ENCODE measurements at regions not wholly inside any gene's neighbourhood (a gene's known extent, or its start where the extent isn't known, plus 50 kb on each side); places are given as distances from the start of the nearest gene placed in this dataset.

DNA sequence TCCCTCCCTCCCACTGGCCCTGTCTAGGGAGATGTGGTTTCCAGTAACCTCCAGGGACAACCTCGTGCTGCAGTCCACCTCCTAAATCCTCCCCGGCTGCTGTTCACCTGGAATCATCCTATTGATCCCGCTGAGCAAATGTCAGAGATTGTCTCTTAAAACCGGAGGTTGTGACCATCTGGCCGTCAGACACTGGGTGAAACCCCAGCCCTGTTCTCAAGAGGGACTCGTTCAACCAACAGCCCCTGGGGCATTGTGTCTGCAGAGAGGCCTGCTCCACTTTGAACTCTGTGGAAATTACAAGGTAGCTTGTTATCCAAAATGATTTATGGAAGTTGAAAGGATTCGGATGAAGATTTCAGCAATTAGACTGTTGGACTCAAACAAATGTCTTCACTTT, 498.0 kb downstream of the MATN1 start:
- ChIA-PET CTCF (no interaction called here), POLR2A (no interaction called here)
- H3K4me2 ChIP-seq = no peak overlapping the region
- DNase-seq (ENCODE audit: low read depth in 1 of 2, low spot score in 1 of 2) (no peak), FAIRE-seq (no peak), ATAC-seq (no peak)
- no peak overlapping the region for H3K27ac ChIP-seq
- 38% methylated on average over 6 of the region's 7 CpGs for WGBS (ENCODE audit: missing lambda C conversion rate)
- no peaks in the 10 kb centered on the region for H3K4me1 ChIP-seq
- H3K4me3 ChIP-seq = no peak overlapping the region
- no peaks in the 10 kb centered on the region for H3K9me3 ChIP-seq
- TF ChIP-seq NPAS2 (CRISPR knock-in tag; IDR thresholded peaks at IDR 0.05; ENCODE audit: borderline replicate concordance) = no peak
- TF ChIP-seq NFE2L2 (conservative IDR thresholded peaks at IDR 0.05; ENCODE audit: low read length) = no peak
- TF ChIP-seq ZC3H11A (IDR thresholded peaks at IDR 0.05) = no peak
- TF ChIP-seq HEYL (CRISPR knock-in tag; IDR thresholded peaks at IDR 0.05) = no peak
- TF ChIP-seq, protein P1, sequence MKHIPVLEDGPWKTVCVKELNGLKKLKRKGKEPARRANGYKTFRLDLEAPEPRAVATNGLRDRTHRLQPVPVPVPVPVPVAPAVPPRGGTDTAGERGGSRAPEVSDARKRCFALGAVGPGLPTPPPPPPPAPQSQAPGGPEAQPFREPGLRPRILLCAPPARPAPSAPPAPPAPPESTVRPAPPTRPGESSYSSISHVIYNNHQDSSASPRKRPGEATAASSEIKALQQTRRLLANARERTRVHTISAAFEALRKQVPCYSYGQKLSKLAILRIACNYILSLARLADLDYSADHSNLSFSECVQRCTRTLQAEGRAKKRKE (CRISPR knock-in tag; IDR thresholded peaks at IDR 0.05; ENCODE audit: low read depth) = no peak
- TF ChIP-seq NR3C1 (IDR thresholded peaks at IDR 0.05) = no peak
- TF ChIP-seq ZFP36 (IDR thresholded peaks at IDR 0.05; ENCODE audit: borderline replicate concordance, partially characterized antibody) = no peak
- TF ChIP-seq, protein P2, sequence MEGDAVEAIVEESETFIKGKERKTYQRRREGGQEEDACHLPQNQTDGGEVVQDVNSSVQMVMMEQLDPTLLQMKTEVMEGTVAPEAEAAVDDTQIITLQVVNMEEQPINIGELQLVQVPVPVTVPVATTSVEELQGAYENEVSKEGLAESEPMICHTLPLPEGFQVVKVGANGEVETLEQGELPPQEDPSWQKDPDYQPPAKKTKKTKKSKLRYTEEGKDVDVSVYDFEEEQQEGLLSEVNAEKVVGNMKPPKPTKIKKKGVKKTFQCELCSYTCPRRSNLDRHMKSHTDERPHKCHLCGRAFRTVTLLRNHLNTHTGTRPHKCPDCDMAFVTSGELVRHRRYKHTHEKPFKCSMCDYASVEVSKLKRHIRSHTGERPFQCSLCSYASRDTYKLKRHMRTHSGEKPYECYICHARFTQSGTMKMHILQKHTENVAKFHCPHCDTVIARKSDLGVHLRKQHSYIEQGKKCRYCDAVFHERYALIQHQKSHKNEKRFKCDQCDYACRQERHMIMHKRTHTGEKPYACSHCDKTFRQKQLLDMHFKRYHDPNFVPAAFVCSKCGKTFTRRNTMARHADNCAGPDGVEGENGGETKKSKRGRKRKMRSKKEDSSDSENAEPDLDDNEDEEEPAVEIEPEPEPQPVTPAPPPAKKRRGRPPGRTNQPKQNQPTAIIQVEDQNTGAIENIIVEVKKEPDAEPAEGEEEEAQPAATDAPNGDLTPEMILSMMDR (IDR thresholded peaks at IDR 0.05) = no peak
- TF ChIP-seq EHMT2 (IDR thresholded peaks at IDR 0.05; ENCODE audit: low read depth) = no peak
- TF ChIP-seq, protein P3, sequence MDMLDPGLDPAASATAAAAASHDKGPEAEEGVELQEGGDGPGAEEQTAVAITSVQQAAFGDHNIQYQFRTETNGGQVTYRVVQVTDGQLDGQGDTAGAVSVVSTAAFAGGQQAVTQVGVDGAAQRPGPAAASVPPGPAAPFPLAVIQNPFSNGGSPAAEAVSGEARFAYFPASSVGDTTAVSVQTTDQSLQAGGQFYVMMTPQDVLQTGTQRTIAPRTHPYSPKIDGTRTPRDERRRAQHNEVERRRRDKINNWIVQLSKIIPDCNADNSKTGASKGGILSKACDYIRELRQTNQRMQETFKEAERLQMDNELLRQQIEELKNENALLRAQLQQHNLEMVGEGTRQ (IDR thresholded peaks at IDR 0.05) = no peak
- TF ChIP-seq, protein P4, sequence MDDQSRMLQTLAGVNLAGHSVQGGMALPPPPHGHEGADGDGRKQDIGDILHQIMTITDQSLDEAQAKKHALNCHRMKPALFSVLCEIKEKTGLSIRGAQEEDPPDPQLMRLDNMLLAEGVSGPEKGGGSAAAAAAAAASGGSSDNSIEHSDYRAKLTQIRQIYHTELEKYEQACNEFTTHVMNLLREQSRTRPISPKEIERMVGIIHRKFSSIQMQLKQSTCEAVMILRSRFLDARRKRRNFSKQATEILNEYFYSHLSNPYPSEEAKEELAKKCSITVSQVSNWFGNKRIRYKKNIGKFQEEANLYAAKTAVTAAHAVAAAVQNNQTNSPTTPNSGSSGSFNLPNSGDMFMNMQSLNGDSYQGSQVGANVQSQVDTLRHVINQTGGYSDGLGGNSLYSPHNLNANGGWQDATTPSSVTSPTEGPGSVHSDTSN (IDR thresholded peaks at IDR 0.05) = no peak
- TF ChIP-seq HDAC2 (IDR thresholded peaks at IDR 0.05) = no peak
- TF ChIP-seq RFX5 (IDR thresholded peaks at IDR 0.05) = no peak
- TF ChIP-seq RARB (CRISPR knock-in tag; IDR thresholded peaks at IDR 0.05) = no peak
- TF ChIP-seq HOXB13 (CRISPR knock-in tag; IDR thresholded peaks at IDR 0.05; ENCODE audit: low read depth) = no peak
- no peak for TF ChIP-seq EHF (CRISPR knock-in tag; IDR thresholded peaks at IDR 0.05)

DNA sequence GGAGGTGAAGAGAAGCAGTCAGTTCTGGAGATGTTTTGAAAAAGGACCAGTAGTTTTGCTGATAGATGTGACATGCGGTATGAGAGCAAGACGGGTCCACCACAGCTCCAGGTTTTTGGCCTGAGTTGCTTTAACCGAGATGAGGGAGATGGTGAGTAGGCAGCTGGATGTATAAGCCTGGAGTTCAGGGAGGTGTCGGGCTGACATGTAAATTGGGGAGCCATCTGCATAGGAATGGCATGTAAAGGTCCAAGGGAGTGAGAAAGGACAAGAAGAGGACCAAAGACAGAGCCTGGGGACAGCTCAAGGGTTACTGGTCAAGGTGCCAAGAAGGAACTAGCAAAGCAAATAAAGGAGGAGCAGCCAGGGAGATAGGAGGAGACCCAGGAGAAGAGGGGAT, 503.7 kb downstream of the MATN1 start:
- no peak for FAIRE-seq
- CTCF ChIA-PET = no interaction called here

More for the DNA sequence above, 503.7 kb downstream of the MATN1 start:
- H3K4me2 ChIP-seq = no peak overlapping the region
- 12% methylated on average over 4 of the region's 4 CpGs for WGBS (ENCODE audit: missing lambda C conversion rate)
- TF ChIP-seq CEBPB (IDR thresholded peaks at IDR 0.05) = no peak
- TF ChIP-seq, protein P4 (IDR thresholded peaks at IDR 0.05) = no peak
- no peak for TF ChIP-seq ZNF302 (CRISPR knock-in tag; IDR thresholded peaks at IDR 0.05)
- no peak for TF ChIP-seq HOXB5 (CRISPR knock-in tag; IDR thresholded peaks at IDR 0.05)
- no peak for TF ChIP-seq ESRRA (IDR thresholded peaks at IDR 0.05; ENCODE audit: borderline replicate concordance, low read length)
- TF ChIP-seq, protein P5, sequence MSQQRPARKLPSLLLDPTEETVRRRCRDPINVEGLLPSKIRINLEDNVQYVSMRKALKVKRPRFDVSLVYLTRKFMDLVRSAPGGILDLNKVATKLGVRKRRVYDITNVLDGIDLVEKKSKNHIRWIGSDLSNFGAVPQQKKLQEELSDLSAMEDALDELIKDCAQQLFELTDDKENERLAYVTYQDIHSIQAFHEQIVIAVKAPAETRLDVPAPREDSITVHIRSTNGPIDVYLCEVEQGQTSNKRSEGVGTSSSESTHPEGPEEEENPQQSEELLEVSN (IDR thresholded peaks at IDR 0.05; ENCODE audit: borderline replicate concordance, low read depth) = no peak
- TF ChIP-seq EHMT2 (IDR thresholded peaks at IDR 0.05; ENCODE audit: low read depth) = no peak
- TF ChIP-seq, protein P6, sequence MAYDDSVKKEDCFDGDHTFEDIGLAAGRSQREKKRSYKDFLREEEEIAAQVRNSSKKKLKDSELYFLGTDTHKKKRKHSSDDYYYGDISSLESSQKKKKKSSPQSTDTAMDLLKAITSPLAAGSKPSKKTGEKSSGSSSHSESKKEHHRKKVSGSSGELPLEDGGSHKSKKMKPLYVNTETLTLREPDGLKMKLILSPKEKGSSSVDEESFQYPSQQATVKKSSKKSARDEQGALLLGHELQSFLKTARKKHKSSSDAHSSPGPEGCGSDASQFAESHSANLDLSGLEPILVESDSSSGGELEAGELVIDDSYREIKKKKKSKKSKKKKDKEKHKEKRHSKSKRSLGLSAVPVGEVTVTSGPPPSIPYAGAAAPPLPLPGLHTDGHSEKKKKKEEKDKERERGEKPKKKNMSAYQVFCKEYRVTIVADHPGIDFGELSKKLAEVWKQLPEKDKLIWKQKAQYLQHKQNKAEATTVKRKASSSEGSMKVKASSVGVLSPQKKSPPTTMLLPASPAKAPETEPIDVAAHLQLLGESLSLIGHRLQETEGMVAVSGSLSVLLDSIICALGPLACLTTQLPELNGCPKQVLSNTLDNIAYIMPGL (CRISPR knock-in tag; IDR thresholded peaks at IDR 0.05; ENCODE audit: borderline replicate concordance) = no peak
- TF ChIP-seq NFE2L2 (conservative IDR thresholded peaks at IDR 0.05; ENCODE audit: low read length) = no peak
- TF ChIP-seq CHD4 (IDR thresholded peaks at IDR 0.05; ENCODE audit: borderline replicate concordance) = no peak
- TF ChIP-seq GATA3 (IDR thresholded peaks at IDR 0.05; ENCODE audit: borderline replicate concordance) = no peak
- no peak for TF ChIP-seq JUNB (IDR thresholded peaks at IDR 0.05)
- TF ChIP-seq, protein P7, sequence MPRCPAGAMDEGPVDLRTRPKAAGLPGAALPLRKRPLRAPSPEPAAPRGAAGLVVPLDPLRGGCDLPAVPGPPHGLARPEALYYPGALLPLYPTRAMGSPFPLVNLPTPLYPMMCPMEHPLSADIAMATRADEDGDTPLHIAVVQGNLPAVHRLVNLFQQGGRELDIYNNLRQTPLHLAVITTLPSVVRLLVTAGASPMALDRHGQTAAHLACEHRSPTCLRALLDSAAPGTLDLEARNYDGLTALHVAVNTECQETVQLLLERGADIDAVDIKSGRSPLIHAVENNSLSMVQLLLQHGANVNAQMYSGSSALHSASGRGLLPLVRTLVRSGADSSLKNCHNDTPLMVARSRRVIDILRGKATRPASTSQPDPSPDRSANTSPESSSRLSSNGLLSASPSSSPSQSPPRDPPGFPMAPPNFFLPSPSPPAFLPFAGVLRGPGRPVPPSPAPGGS (IDR thresholded peaks at IDR 0.05) = no peak
- TF ChIP-seq, protein P8, sequence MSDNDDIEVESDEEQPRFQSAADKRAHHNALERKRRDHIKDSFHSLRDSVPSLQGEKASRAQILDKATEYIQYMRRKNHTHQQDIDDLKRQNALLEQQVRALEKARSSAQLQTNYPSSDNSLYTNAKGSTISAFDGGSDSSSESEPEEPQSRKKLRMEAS (IDR thresholded peaks at IDR 0.05) = no peak
- no peak overlapping the region for H3K27ac ChIP-seq
- DNase-seq (ENCODE audit: low read depth in 1 of 2, low spot score in 1 of 2) = no peak
- H3K9me3 ChIP-seq = no peaks in the 10 kb centered on the region
- POLR2A ChIA-PET = no interaction called here
- no peaks in the 10 kb centered on the region for H3K4me1 ChIP-seq
- H3K4me3 ChIP-seq = no peak overlapping the region
- no peak for ATAC-seq
